NCI-H82 treated with DMSO at 0.1 percent for 48 hours (cell line): ENCODE measurements at regions not wholly inside any gene's neighbourhood (a gene's known extent, or its start where the extent isn't known, plus 50 kb on each side); places are given as distances from the start of the nearest gene placed in this dataset.

Source experiments
- DNase-seq: peaks from one replicate; lab custom pipeline; 2025; ENCODE audit not compliant: unreplicated experiment; lab: John Stamatoyannopoulos, UW

DNA sequence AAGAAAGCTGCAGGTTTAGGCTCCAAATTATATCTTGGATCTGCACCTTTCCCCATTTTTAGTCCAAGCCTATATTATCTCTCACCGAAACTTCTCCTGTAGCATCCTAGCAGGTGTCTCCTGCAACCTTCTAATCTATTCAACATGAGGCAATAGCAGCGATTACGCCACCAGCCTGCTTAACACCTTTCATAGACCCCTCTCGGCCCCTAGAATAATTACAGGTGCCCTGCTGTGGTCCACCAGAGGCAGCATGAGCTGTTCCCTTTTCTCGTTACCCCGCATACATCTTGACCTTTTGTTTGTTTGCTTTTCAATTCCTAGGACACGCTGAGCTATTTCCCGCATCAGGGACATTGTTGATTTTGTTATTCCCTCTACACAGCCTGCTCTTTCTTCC is 361.9 kb downstream of the CYRIA start:
- no peak for DNase-seq

GRCh38 chr2:16303273-16303577 is 362.4 kb downstream of the CYRIA start:
- DNase-seq: no peak

DNA sequence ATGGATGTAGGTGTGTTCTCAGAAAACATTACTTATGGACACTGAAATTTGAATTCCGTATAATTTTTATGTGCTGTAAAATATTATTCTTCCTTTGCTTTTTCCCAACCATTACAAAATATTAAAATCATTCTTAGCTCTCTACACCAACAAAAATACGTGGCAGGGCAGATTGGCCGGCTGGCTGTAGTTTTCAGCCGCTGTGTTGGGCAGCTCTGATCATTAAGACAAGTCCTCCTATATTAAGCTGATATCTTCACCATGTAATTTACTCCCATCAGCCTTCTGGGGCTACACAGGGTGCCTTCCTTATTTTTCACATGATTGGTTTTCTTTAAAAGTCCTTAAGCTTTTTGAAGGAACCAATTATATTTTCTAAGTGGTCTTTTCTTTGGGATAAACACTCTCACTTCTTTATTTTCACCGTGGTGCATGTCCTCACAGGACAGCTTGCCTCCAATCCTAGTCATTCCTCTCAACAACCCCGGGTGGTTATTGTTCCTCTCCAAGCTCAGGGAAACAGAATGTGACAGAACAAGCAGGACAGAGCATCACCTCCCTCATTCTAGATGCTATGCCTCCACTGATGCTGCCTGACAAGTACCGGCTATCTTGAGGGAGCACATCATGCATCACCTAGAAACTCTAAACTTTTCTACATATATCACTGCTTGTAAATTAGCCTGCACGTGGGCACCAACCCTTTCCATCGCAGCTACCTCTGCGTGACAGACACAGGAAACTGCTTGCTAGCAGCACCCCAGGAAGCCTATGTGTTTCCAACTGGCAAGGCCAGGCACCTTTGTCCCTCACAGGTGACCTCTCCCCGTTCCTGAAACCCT is 362.3 kb downstream of the MYCN start:
- no peak for DNase-seq

DNA sequence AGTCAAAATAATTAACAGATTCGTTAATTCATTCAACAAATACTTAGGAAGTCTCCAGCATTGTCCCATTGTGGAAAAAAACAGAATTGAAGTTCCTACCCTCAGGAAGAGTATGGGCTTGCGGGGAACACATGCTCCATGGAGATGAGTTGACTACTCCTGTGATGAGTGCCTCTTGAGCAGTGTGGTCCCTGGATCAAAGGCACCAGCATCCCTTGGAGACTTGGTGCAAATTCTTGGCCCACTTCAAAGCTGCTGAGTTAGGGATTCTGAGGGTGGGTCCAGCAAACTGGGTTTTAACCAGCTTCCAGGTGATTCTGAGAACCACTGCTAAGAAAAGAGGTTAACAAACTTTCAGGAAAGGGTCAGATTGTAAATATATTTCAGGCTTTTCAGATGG is 361.6 kb downstream of the MYCN start:
- no peak for DNase-seq

GRCh38 chr2:16298866-16299265 is 358.5 kb downstream of the MYCN start:
- DNase-seq: no peak

DNA sequence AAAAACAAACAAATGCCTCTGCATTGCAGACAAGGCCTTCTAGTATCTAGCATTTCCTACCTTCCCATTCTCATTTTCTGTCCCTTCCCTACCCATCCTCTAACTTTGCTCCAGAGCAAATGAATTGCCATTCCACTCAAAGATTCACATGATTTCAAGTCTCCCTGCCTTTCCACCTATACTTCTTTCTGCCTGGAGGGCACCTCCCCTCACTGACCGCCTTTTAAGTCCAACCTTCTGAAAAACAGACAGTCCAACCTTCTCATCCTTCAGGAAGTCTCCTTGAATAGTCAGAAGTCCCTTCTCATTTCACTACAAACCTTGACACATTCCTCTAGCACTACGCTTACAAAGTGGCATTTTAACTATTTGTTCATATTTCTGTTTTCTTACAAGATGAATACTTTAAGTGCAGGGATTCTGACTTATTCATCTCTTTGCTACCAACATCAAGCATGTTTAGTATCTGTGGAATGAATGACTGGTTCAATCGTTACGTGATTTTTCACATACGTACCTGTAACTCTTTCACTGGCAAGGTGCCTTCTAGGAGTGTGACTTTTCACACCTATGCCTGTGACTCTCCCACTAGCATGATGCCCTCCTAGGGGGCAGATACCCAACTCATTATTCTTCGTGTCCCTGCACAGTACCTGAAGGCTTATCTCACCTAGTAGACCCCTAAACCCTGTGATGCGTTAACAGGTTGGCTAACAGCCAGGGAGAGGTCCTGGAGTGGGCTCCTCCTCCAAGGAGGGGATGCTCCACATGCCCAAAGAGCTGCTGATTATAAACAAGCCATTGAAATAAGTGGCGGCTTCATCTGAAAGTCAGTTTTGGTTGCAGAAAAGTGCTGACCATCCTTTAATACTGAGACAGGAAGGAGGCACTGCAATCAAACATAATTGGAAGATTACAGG is 356.2 kb downstream of the MYCN start:
- no peak for DNase-seq

GRCh38 chr2:16296038-16296290 is 355.6 kb downstream of the MYCN start:
- DNase-seq: no peak

- no peak for DNase-seq
These were observed 354.4 kb downstream of the MYCN start for GRCh38 chr2:16294791-16295190.

GRCh38 chr2:16293871-16294270 is 353.5 kb downstream of the MYCN start:
- no peak for DNase-seq

- DNase-seq: no peak
These were observed 353.0 kb downstream of the MYCN start for GRCh38 chr2:16293398-16293797.

GRCh38 chr2:16291731-16292550 is 351.6 kb downstream of the MYCN start:
- DNase-seq: no peak

- no peak for DNase-seq
These were observed 350.9 kb downstream of the MYCN start for GRCh38 chr2:16291226-16291625.

- DNase-seq: no peak
These were observed 350.1 kb downstream of the MYCN start for GRCh38 chr2:16290311-16291020.

DNA sequence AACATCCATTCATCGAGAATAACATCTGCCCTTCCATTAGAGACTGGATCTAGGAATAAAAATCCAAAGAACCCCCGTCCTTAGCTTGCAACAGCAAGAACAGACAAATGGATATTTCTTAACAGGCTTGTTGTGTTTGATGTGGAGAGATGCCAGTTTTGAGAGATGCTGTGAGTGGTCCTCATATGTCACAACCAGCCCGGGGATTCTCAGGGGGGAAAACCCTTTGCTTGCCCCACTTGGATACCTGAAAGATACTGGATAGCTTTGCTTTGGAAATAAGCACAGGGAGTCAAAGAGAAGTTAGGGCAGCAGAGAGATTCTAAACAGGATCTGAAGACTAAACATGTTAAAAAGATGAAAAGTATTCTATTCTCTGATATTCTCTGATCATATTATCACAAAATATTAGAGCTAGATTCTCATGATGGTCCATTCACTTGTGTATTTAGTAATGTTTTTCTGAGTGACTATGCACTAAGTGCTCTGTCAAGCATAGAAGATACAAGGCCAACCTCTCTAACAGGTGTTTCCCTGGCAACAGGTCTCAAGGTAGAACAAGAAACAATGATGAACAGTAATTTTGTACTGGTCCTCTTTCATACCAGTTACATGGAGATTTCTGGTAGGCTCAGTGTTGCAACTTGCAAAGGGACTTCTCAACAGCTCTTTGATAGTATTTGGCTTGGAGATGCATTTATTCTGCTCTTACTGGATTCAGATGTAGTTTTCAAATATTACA is 348.2 kb downstream of the MYCN start:
- DNase-seq: no peak

GRCh38 chr2:16287831-16288230 is 347.5 kb downstream of the MYCN start:
- no peak for DNase-seq

DNA sequence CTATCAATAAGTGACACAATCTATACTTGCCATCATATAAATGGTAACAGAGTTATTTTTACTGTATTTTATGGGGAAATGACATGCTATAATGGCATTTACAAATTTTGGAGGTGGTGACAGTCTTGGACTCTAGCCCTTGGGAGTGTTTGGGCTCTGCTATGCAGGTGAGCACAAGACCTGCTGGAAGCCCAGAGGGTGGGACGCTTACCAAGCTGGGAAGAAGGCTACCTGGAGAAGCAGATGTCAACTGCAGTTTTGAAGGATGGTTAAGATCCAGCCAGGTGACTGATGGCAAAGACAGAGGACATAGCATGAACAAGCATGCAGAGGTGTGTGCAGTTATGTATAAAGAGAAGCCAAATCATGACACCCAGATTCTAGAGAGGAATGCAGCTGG is 346.9 kb downstream of the MYCN start:
- no peak for DNase-seq

- DNase-seq: no peak
These were observed 345.6 kb downstream of the MYCN start for GRCh38 chr2:16285813-16286510.

- peak; percentile 82 for DNase-seq
These were observed 344.7 kb downstream of the MYCN start for GRCh38 chr2:16284941-16285625.
